PC-3 (cell line): ENCODE measurements at regions not wholly inside any gene's neighbourhood (a gene's known extent, or its start where the extent isn't known, plus 50 kb on each side); places are given as distances from the start of the nearest gene placed in this dataset.

ENCODE experiments used
- ATAC-seq: fragments of 200-7000 bp; cut with Tn5 transposase; 2 replicates; pipeline ENCODE4 v1.9.1; 2020; ENCODE audit warnings: mild to moderate bottlenecking, moderate library complexity
- BruUV-seq: library from RNA; stranded (reverse); fragments of 400-500 nt; replicated peaks from 2 replicates; lab custom pipeline; 2021; lab: Mats Ljungman, UMichigan
- CTCF ChIA-PET: fragments of 300-600 bp; sonication (Branson Sonifier 250); formaldehyde crosslinking; loops from one replicate; lab custom pipeline; 2022; ENCODE audit warnings: antibody characterized with exemption; lab: Charles Lee
- POLR2A ChIA-PET: fragments of 300-600 bp; sonication (Branson Sonifier 250); formaldehyde crosslinking; loops from one replicate; lab custom pipeline; 2022; ENCODE audit warnings: antibody characterized with exemption; ENCODE audit not compliant: unreplicated experiment; lab: Charles Lee
- DNase-seq: peaks from one replicate; pipeline ENCODE4 v3.0.0-alpha.2; 2015
- H2AFZ ChIP-seq: fragments of 300-600 bp; sonication (generic); 2 replicates; pipeline ENCODE4 v1.6.0; 2016; ENCODE audit warnings: antibody characterized with exemption, low read length
- H3F3A ChIP-seq: fragments of 300-600 bp; sonication (generic); one replicate; pipeline ENCODE4 v1.6.0; 2017; ENCODE audit warnings: antibody characterized with exemption, low read length, control low read depth, mild to moderate bottlenecking; ENCODE audit not compliant: unreplicated experiment
- H3K27ac ChIP-seq: fragments of 300-600 bp; sonication (generic); 2 replicates; pipeline ENCODE4 v1.5.1; 2016; ENCODE audit warnings: mild to moderate bottlenecking, low read length
- H3K27me3 ChIP-seq: fragments of 300-600 bp; sonication (generic); 2 replicates; pipeline ENCODE4 v1.6.1; 2016; ENCODE audit warnings: low read length, mixed read lengths
- H3K36me3 ChIP-seq: fragments of 300-600 bp; sonication (generic); 2 replicates; pipeline ENCODE4 v1.6.1; 2016; ENCODE audit warnings: low read depth, mixed run types, low read length, mixed read lengths
- H3K4me1 ChIP-seq: fragments of 300-600 bp; sonication (generic); 2 replicates; pipeline ENCODE4 v1.5.1; 2016; ENCODE audit warnings: low read length; ENCODE audit not compliant: insufficient read depth
- H3K4me2 ChIP-seq: fragments of 300-600 bp; sonication (generic); 2 replicates; pipeline ENCODE4 v1.6.0; 2016; ENCODE audit warnings: low read length
- H3K4me3 ChIP-seq: fragments of 300-600 bp; sonication (generic); 2 replicates; pipeline ENCODE4 v1.5.1; 2016; ENCODE audit warnings: mild to moderate bottlenecking, low read length, mixed read lengths
- H3K79me2 ChIP-seq: fragments of 300-600 bp; sonication (generic); 2 replicates; pipeline ENCODE4 v1.6.1; 2017; ENCODE audit warnings: low read length, mixed read lengths
- H3K9ac ChIP-seq: fragments of 300-600 bp; sonication (generic); 2 replicates; pipeline ENCODE4 v1.6.0; 2016; ENCODE audit warnings: mild to moderate bottlenecking, low read length
- H3K9me2 ChIP-seq: fragments of 300-600 bp; sonication (generic); replicated peaks from 2 replicates; pipeline ENCODE4 v1.6.1; 2016; ENCODE audit warnings: mixed run types, low read length, mixed read lengths
- H3K9me3 ChIP-seq: fragments of 300-600 bp; sonication (generic); 2 replicates; pipeline ENCODE4 v1.6.1; 2016; ENCODE audit warnings: low read length, mixed read lengths
- H4K20me1 ChIP-seq: fragments of 300-600 bp; sonication (generic); 2 replicates; pipeline ENCODE4 v1.6.1; 2016; ENCODE audit warnings: low read length, mixed read lengths
- EZH2 ChIP-seq: fragments of 300-600 bp; sonication (generic); IDR thresholded peaks from one replicate; pipeline ENCODE4 v1.6.1; 2017; ENCODE audit warnings: antibody characterized with exemption, mild to moderate bottlenecking, low read length; ENCODE audit not compliant: unreplicated experiment
- EZH2phosphoT487 ChIP-seq: fragments of 300-600 bp; sonication (generic); IDR thresholded peaks from 2 replicates; pipeline ENCODE4 v1.6.1; 2018; ENCODE audit warnings: mild to moderate bottlenecking, antibody characterized with exemption, low read length, borderline replicate concordance
- intact Hi-C: fragments of 100-400 bp; cut with micrococcal nuclease; formaldehyde crosslinking; loops from 2 replicates; pipeline ENCODE4 v1.9.0; 2023
- TF ChIP-seq, protein P1 (sequence below): fragments of 300-600 bp; sonication (generic); conservative IDR thresholded peaks from 2 replicates; pipeline ENCODE4 v1.5.1; 2017; ENCODE audit warnings: antibody characterized with exemption, low read depth, mild to moderate bottlenecking, low read length

DNA sequence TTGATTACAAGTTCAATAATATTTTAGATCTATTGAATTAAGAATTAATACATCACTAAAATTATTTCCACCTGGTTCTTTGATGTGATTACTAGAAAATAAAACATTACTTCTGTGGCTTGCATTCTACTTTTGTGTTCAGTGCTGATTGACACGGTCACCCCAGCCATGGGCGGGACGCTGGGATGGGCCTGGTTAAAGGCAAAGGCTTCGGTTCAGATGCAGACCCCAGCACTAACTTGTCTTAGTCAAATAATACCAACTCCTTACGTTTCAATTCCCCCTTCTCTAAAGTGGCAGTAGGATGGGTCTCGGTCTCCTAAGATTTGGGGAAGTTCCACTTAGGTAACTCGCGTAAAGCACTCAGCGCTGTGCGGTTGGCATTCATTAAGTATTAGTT lies 144.9 kb downstream of the URI1 start:
- Histone ChIP-seq H3K4me3 (no peak overlapping the region), H3K27ac (no peak overlapping the region), H3K9ac (no peak overlapping the region), H3K4me1 (no peaks in the 10 kb centered on the region), H3K27me3 (0 out of 2 replicates have a peak, but pooled peaks cover 16% of the 10 kb centered on the region), H3F3A (no peaks in the 10 kb centered on the region), H3K9me2 (no peaks in the 10 kb centered on the region), H3K79me2 (no peaks in the 10 kb centered on the region), H3K9me3 (no peaks in the 10 kb centered on the region), H3K4me2 (no peak overlapping the region), H2AFZ (no peak overlapping the region), H4K20me1 (no peaks in the 10 kb centered on the region), H3K36me3 (no peaks in the 10 kb centered on the region)
- no TSS peak for BruUV-seq
- TF ChIP-seq, protein P1, sequence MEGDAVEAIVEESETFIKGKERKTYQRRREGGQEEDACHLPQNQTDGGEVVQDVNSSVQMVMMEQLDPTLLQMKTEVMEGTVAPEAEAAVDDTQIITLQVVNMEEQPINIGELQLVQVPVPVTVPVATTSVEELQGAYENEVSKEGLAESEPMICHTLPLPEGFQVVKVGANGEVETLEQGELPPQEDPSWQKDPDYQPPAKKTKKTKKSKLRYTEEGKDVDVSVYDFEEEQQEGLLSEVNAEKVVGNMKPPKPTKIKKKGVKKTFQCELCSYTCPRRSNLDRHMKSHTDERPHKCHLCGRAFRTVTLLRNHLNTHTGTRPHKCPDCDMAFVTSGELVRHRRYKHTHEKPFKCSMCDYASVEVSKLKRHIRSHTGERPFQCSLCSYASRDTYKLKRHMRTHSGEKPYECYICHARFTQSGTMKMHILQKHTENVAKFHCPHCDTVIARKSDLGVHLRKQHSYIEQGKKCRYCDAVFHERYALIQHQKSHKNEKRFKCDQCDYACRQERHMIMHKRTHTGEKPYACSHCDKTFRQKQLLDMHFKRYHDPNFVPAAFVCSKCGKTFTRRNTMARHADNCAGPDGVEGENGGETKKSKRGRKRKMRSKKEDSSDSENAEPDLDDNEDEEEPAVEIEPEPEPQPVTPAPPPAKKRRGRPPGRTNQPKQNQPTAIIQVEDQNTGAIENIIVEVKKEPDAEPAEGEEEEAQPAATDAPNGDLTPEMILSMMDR = no peak
- intact Hi-C loops = no loop called here
- ChIA-PET CTCF (no interaction called here), POLR2A (no interaction called here)
- DNase-seq (no peak), ATAC-seq (no peak)

DNA sequence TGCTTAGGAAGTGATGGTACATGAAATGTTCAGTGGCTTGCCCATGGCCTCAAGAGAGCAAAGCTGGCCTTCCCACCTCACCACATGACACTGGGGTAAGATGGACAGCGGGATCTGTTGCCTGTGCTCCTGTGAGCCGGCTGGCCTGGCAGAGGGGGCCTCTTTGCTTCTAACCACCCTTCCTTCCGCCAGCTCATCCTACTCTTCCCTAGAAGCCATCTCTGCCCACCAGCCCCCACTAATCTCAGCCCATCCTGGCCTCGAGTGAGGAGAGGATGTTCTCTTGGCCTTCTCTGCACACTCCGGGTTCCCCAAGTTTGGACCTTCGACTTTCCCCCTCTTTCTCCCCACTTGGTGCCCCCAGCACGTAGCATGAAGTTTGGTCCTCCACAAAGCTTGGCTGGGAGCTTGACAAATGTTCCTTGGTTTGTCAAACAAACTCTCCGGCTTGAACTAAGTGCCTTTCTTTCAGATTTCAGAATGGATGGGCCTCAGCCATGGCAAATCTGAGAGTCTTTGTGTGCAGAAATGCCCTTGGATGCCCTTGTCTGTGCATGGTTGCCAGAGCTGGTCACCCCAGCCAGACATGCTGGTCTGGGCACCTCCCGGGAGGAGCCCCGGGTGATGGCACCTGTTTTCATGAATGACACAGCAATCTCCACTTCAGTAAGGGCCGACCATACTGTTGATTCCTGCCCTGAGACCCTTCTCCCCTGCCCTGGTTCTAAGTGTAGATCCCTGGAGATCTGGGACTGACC lies 145.5 kb downstream of the URI1 start:
- no peak overlapping the region for H3K9ac ChIP-seq
- H3K36me3 ChIP-seq = no peaks in the 10 kb centered on the region
- no peaks in the 10 kb centered on the region for H3K4me1 ChIP-seq
- no peak for TF ChIP-seq EZH2phosphoT487
- TF ChIP-seq EZH2 = no peak
- TF ChIP-seq, protein P1 = no peak
- H3K4me3 ChIP-seq = no peak overlapping the region
- H3K27ac ChIP-seq = no peak overlapping the region
- H3K9me3 ChIP-seq = no peaks in the 10 kb centered on the region
- intact Hi-C loops = no loop called here
- H3K9me2 ChIP-seq = no peaks in the 10 kb centered on the region
- H3F3A ChIP-seq = no peaks in the 10 kb centered on the region
- no TSS peak for BruUV-seq
- DNase-seq (no peak), ATAC-seq (no peak)
- no peaks in the 10 kb centered on the region for H4K20me1 ChIP-seq
- no peak overlapping the region for H3K4me2 ChIP-seq
- ChIA-PET POLR2A (no interaction called here), CTCF (no interaction called here)
- H3K79me2 ChIP-seq = no peaks in the 10 kb centered on the region
- H3K27me3 ChIP-seq = 0 out of 2 replicates have a peak, but pooled peaks cover 16% of the 10 kb centered on the region
- no peak overlapping the region for H2AFZ ChIP-seq

DNA sequence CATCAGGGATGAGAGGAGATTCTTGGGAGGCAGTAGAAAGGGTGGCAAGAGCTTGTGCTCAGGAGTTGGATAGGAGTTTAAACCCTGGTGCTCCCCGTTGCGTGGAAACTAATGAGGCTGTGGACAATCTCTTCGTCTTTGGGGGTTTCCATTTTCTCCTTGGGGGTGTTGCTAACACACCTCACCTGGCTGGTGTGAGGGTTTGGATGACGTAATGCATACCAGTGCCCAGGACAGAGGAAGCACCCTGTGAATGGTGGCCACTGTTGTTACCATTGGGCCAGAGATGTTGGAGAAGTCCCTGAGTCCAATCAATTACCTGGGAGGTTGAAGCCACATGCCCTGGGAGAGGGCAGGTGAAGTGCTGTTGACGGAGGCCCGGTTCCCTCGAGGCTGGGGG lies 146.5 kb downstream of the URI1 start:
- no peak overlapping the region for H2AFZ ChIP-seq
- CTCF ChIA-PET = no interaction called here
- intact Hi-C loops = no loop called here

More for the DNA sequence above, 146.5 kb downstream of the URI1 start:
- no TSS peak for BruUV-seq
- Histone ChIP-seq H3K36me3 (no peaks in the 10 kb centered on the region), H4K20me1 (no peaks in the 10 kb centered on the region), H3K9ac (no peak overlapping the region), H3K4me3 (no peak overlapping the region), H3K9me3 (no peaks in the 10 kb centered on the region), H3K4me2 (no peak overlapping the region), H3K27ac (no peak overlapping the region), H3K79me2 (no peaks in the 10 kb centered on the region), H3K27me3 (0 out of 2 replicates have a peak, but pooled peaks cover 16% of the 10 kb centered on the region), H3K9me2 (no peaks in the 10 kb centered on the region), H3K4me1 (no peaks in the 10 kb centered on the region), H3F3A (no peaks in the 10 kb centered on the region)
- no peak for TF ChIP-seq EZH2phosphoT487
- TF ChIP-seq, protein P1 = no peak
- TF ChIP-seq EZH2 = no peak
- DNase-seq (no peak), ATAC-seq (no peak)
- POLR2A ChIA-PET = no interaction called here
